IMR-90 (cell line): ENCODE measurements at regions not wholly inside any gene's neighbourhood (a gene's known extent, or its start where the extent isn't known, plus 50 kb on each side); places are given as distances from the start of the nearest gene placed in this dataset.

Experiments
- ATAC-seq: fragments of 200-7000 bp; cut with Tn5 transposase; 2 replicates; pipeline ENCODE4 v1.9.1; 2020; ENCODE audit warnings: low read depth, mild to moderate bottlenecking, moderate library complexity
- BruUV-seq: library from RNA; stranded (reverse); fragments of 400-500 nt; replicated peaks from 2 replicates; lab custom pipeline; 2021; lab: Mats Ljungman, UMichigan
- CTCF ChIA-PET: fragments of 300-600 bp; formaldehyde crosslinking; extraction: SDS; loops from one replicate; lab custom pipeline; 2021; ENCODE audit warnings: antibody characterized with exemption; lab: Yijun Ruan, JAX
- POLR2A ChIA-PET: fragments of 300-600 bp; sonication (Branson Sonifier 250); formaldehyde crosslinking; loops from one replicate; lab custom pipeline; 2022; ENCODE audit warnings: antibody characterized with exemption; ENCODE audit not compliant: unreplicated experiment; lab: Charles Lee
- DNase-seq: peaks from one replicate; pipeline ENCODE4 v3.0.0; 2013
- H2AFZ ChIP-seq: replicated peaks from 2 replicates; pipeline ENCODE3; 2013; ENCODE audit warnings: low read length, mild to moderate bottlenecking; ENCODE audit not compliant: poor library complexity
- H2AK5ac ChIP-seq: 2 replicates; pipeline ENCODE4 v1.6.1; 2013; ENCODE audit warnings: low read depth, low read length, inconsistent platforms
- H2AK9ac ChIP-seq: replicated peaks from 2 replicates; pipeline ENCODE3; 2013; ENCODE audit warnings: mild to moderate bottlenecking, low read depth, low read length, moderate library complexity; ENCODE audit not compliant: poor library complexity
- H2BK120ac ChIP-seq: 2 replicates; pipeline ENCODE4 v1.6.1; 2013; ENCODE audit warnings: low read depth, low read length, inconsistent platforms
- H2BK15ac ChIP-seq: 3 replicates; pipeline ENCODE4 v1.6.1; 2013; ENCODE audit warnings: low read depth, low read length, inconsistent platforms
- H2BK20ac ChIP-seq: 2 replicates; pipeline ENCODE4 v1.6.1; 2013; ENCODE audit warnings: low read depth, mild to moderate bottlenecking, inconsistent platforms, low read length, moderate library complexity
- H2BK5ac ChIP-seq: 2 replicates; pipeline ENCODE4 v1.6.1; 2013; ENCODE audit warnings: mild to moderate bottlenecking, low read depth, low read length, inconsistent platforms; ENCODE audit not compliant: poor library complexity, severe bottlenecking
- H3K14ac ChIP-seq: replicated peaks from 2 replicates; pipeline ENCODE4 v1.6.1; 2013; ENCODE audit warnings: low read depth, low read length, inconsistent platforms
- H3K18ac ChIP-seq: 2 replicates; pipeline ENCODE4 v1.6.1; 2013; ENCODE audit warnings: low read depth, low read length, control low read depth
- H3K23ac ChIP-seq: 2 replicates; pipeline ENCODE4 v1.6.1; 2013; ENCODE audit warnings: low read depth, low read length, inconsistent platforms
- H3K27ac ChIP-seq: 2 replicates; pipeline ENCODE4 v1.5.1; 2013; ENCODE audit warnings: mild to moderate bottlenecking, control low read depth, low read length; ENCODE audit not compliant: insufficient read depth
- H3K27me3 ChIP-seq: 2 replicates; pipeline ENCODE4 v1.6.1; 2013; ENCODE audit warnings: low read length; ENCODE audit not compliant: control insufficient read depth, insufficient read depth
- H3K36me3 ChIP-seq: 2 replicates; pipeline ENCODE4 v1.6.1; 2013; ENCODE audit warnings: low read length, mixed read lengths; ENCODE audit not compliant: control insufficient read depth, insufficient read depth
- H3K4ac ChIP-seq: 2 replicates; pipeline ENCODE4 v1.6.1; 2013; ENCODE audit warnings: low read depth, low read length, inconsistent platforms
- H3K4me1 ChIP-seq: 2 replicates; pipeline ENCODE4 v1.6.1; 2013; ENCODE audit warnings: low read length, mixed read lengths; ENCODE audit not compliant: control insufficient read depth, insufficient read depth
- H3K4me2 ChIP-seq: 2 replicates; pipeline ENCODE4 v1.6.1; 2013; ENCODE audit warnings: low read depth, mild to moderate bottlenecking, control low read depth, low read length, moderate library complexity
- H3K4me3 ChIP-seq: 2 replicates; pipeline ENCODE4 v1.5.1; 2013; ENCODE audit warnings: low read depth, mild to moderate bottlenecking, control low read depth, low read length, moderate library complexity; ENCODE audit not compliant: insufficient read depth
- H3K56ac ChIP-seq: 2 replicates; pipeline ENCODE4 v1.6.1; 2013; ENCODE audit warnings: low read length, inconsistent platforms; ENCODE audit not compliant: insufficient read depth; ENCODE audit errors: extremely low read depth
- H3K79me1 ChIP-seq, 2 experiments: 2 replicates each; pipeline ENCODE4 v1.6.1; 2013; ENCODE audit warnings: low read length in 2 of 2, inconsistent platforms in 1 of 2, low read depth in 1 of 2
- H3K9ac ChIP-seq: 2 replicates; pipeline ENCODE4 v1.6.1; 2013; ENCODE audit warnings: low read depth, low read length, control low read depth
- H3K9me1 ChIP-seq: 2 replicates; pipeline ENCODE4 v1.6.1; 2013; ENCODE audit warnings: low read length, inconsistent platforms; ENCODE audit not compliant: insufficient read depth
- H3K9me3 ChIP-seq: 2 replicates; pipeline ENCODE4 v1.6.1; 2013; ENCODE audit warnings: low read length; ENCODE audit not compliant: control insufficient read depth, insufficient read depth
- H4K20me1 ChIP-seq: 2 replicates; pipeline ENCODE4 v1.6.1; 2013; ENCODE audit warnings: low read length, inconsistent platforms; ENCODE audit not compliant: insufficient read depth
- H4K5ac ChIP-seq: 2 replicates; pipeline ENCODE4 v1.6.1; 2013; ENCODE audit warnings: mild to moderate bottlenecking, low read depth, low read length, control low read depth
- H4K8ac ChIP-seq, 2 experiments: 2 replicates each; pipeline ENCODE4 v1.6.1; 2013; ENCODE audit warnings: low read depth in 2 of 2, low read length in 2 of 2, control low read depth in 1 of 2, inconsistent platforms in 1 of 2
- H4K91ac ChIP-seq: 2 replicates; pipeline ENCODE4 v1.6.1; 2013; ENCODE audit warnings: low read depth, low read length, inconsistent platforms; ENCODE audit not compliant: insufficient read depth
- BHLHE40 ChIP-seq: fragments of 150-350 bp; IDR thresholded peaks from 2 replicates; pipeline ENCODE4 v1.6.1; 2016; ENCODE audit warnings: mild to moderate bottlenecking, low read depth, low read length
- CEBPB ChIP-seq: IDR thresholded peaks from 2 replicates; pipeline ENCODE4 v1.6.1; 2012; ENCODE audit warnings: low read depth, low read length, improper control_type of control experiment
- CHD1 ChIP-seq: IDR thresholded peaks from 2 replicates; pipeline ENCODE4 v1.6.1; 2012; ENCODE audit warnings: low read depth, low read length, improper control_type of control experiment
- MAFK ChIP-seq: IDR thresholded peaks from 2 replicates; pipeline ENCODE4 v1.6.1; 2012; ENCODE audit warnings: low read depth, low read length, improper control_type of control experiment
- POLR2A ChIP-seq: IDR thresholded peaks from 2 replicates; pipeline ENCODE4 v1.6.1; 2012; ENCODE audit warnings: mild to moderate bottlenecking, low read depth, low read length
- RAD21 ChIP-seq: IDR thresholded peaks from 2 replicates; pipeline ENCODE4 v1.6.1; 2012; ENCODE audit warnings: low read length, improper control_type of control experiment
- RCOR1 ChIP-seq: IDR thresholded peaks from 2 replicates; pipeline ENCODE4 v1.6.1; 2012; ENCODE audit warnings: mild to moderate bottlenecking, low read length, improper control_type of control experiment; ENCODE audit not compliant: insufficient replicate concordance
- RFX5 ChIP-seq: IDR thresholded peaks from 2 replicates; pipeline ENCODE4 v1.8.0; 2012; ENCODE audit warnings: low read depth, mild to moderate bottlenecking, low read length, moderate library complexity
- WGBS, 2 experiments: methylation state at CpG; one replicate each; pipeline versions ENCODE4 v1.1.5 to v1.1.7; 2013; ENCODE audit warnings: missing lambda C conversion rate in 2 of 2; ENCODE audit not compliant: insufficient read length in 1 of 2; ENCODE audit errors: extremely low coverage in 2 of 2; 5-methylcytosine and 5-hydroxymethylcytosine counted together
- dilution Hi-C: fragments of 300-500 bp; cut with HindIII; formaldehyde crosslinking; loops from one replicate; pipeline ENCODE4 v1.14.3; 2018; ENCODE audit warnings: low sequenced_read_pairs; ENCODE audit not compliant: unreplicated experiment
- in situ Hi-C: fragments of 300-500 bp; cut with MboI; formaldehyde crosslinking; loops from 3 replicates; pipeline ENCODE4 v1.14.3; 2019; ENCODE audit warnings: low sequenced_read_pairs, inconsistent platforms, mixed read lengths
- intact Hi-C: fragments of 100-400 bp; cut with micrococcal nuclease; formaldehyde crosslinking; loops from 2 replicates; pipeline ENCODE4 v1.10.0; 2022

DNA sequence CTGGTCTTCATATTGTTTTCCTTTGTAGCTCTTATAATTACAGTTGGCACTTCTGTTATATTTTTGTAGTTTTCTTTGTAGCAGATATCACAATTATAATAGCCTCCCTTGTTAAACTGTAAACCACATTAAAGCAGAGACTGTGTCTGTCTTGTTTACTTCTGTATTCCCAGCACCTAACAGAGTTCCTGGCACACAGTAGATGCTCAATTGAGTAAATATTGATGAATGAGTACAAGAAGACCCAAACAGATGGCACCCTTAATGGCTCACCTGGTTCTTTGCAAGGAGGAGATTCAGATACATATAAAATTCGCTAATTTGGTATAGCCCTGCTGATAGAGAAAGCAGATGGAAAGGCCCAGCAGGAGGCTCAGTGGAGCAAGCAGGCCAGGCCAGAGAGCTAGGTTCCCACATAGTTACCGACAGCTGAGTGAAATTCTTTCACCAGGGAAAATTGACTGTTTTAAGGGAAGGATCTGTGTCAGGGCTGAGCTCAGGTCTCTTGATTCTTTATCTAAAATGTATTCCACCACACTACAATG is 120.1 kb downstream of the NUP35 start:
- CTCF ChIA-PET: no interaction called here
- Histone ChIP-seq H2AFZ (no peak overlapping the region), H3K23ac (no peak overlapping the region), H4K8ac (no peak overlapping the region), H3K4me3 (no peak overlapping the region), H3K27me3 (no peaks in the 10 kb centered on the region), H3K4me2 (no peak overlapping the region), H4K91ac (no peak overlapping the region), H3K9me3 (no peaks in the 10 kb centered on the region), H3K27ac (no peak overlapping the region), H3K36me3 (no peaks in the 10 kb centered on the region), H3K14ac (no peak overlapping the region), H2AK5ac (no peak overlapping the region), H3K9me1 (no peaks in the 10 kb centered on the region), H2AK9ac (no peak overlapping the region), H2BK20ac (no peak overlapping the region), H3K4ac (no peak overlapping the region), H2BK15ac (no peak overlapping the region), H2BK120ac (no peak overlapping the region), H3K56ac (no peak overlapping the region), H3K79me1 (no peaks in the 10 kb centered on the region), H2BK5ac (no peak overlapping the region), H4K5ac (no peak overlapping the region), H4K20me1 (no peaks in the 10 kb centered on the region), H3K9ac (no peak overlapping the region), H3K4me1 (no peaks in the 10 kb centered on the region), H3K18ac (no peak overlapping the region)
- intact Hi-C loops: loop anchor here (10.0 kb wide), 1 partner anchor 1040 kb away; no protein-coding TSS in a partner anchor
- ATAC-seq (no peak), DNase-seq (no peak)
- BruUV-seq: no TSS peak
- TF ChIP-seq RCOR1 (no peak), CEBPB (no peak), MAFK (no peak), POLR2A (no peak), BHLHE40 (no peak), CHD1 (no peak), RAD21 (no peak), RFX5 (no peak)
- in situ Hi-C loops: no loop called here
- dilution Hi-C loops: no loop called here
- WGBS, 2 experiments: 80% methylated on average over 1 of the region's 2 CpGs; no CpG with 5 or more reads in 1 of the 2 experiments
- POLR2A ChIA-PET: no interaction called here
